Lower leg skin (tissue), 3 donors: ENCODE measurements at regions not wholly inside any gene's neighbourhood (a gene's known extent, or its start where the extent isn't known, plus 50 kb on each side); places are given as distances from the start of the nearest gene placed in this dataset.

ENCODE experiments used
- POLR2A ChIP-seq, 2 donors: fragments of 450-650 bp; IDR thresholded peaks; one replicate each; pipeline ENCODE4 v1.6.1; 2016 to 2017; ENCODE audit warnings: antibody characterized with exemption in 2 of 2, mild to moderate bottlenecking in 1 of 2, moderate library complexity in 1 of 2
- TF ChIP-seq, protein P1 (sequence below), 3 donors: fragments of 450-650 bp; IDR thresholded peaks; one replicate each; pipeline ENCODE4 v1.5.1; 2016; ENCODE audit warnings: antibody characterized with exemption in 3 of 3, mild to moderate bottlenecking in 3 of 3, moderate library complexity in 2 of 3

DNA sequence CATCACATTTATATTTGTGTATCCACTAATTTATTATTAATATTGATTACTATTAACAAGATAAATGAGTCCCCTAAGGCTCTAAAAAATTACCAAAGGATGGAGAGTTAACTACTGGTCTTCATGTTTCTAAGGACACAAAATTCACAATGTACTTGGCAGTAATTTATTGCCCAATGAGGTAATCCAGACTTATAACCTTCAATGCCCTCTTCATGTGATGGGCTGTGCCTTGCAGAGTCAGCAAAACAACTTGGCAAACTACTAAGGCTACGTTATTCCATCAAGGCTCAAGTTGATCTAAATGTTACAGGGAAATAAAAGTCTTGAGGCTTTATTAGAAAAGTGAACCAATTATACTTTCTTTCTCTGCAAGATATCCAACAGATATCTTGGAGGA, 804.9 kb upstream of the NXPH2 start:
- TF ChIP-seq POLR2A (IDR thresholded peaks at IDR 0.05), result no peak
- TF ChIP-seq, protein P1, sequence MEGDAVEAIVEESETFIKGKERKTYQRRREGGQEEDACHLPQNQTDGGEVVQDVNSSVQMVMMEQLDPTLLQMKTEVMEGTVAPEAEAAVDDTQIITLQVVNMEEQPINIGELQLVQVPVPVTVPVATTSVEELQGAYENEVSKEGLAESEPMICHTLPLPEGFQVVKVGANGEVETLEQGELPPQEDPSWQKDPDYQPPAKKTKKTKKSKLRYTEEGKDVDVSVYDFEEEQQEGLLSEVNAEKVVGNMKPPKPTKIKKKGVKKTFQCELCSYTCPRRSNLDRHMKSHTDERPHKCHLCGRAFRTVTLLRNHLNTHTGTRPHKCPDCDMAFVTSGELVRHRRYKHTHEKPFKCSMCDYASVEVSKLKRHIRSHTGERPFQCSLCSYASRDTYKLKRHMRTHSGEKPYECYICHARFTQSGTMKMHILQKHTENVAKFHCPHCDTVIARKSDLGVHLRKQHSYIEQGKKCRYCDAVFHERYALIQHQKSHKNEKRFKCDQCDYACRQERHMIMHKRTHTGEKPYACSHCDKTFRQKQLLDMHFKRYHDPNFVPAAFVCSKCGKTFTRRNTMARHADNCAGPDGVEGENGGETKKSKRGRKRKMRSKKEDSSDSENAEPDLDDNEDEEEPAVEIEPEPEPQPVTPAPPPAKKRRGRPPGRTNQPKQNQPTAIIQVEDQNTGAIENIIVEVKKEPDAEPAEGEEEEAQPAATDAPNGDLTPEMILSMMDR (IDR thresholded peaks at IDR 0.05), result no peak
